ENCODE measurements at regions not wholly inside any gene's neighbourhood (a gene's known extent, or its start where the extent isn't known, plus 50 kb on each side); places are given as distances from the start of the nearest gene placed in this dataset.

DNA sequence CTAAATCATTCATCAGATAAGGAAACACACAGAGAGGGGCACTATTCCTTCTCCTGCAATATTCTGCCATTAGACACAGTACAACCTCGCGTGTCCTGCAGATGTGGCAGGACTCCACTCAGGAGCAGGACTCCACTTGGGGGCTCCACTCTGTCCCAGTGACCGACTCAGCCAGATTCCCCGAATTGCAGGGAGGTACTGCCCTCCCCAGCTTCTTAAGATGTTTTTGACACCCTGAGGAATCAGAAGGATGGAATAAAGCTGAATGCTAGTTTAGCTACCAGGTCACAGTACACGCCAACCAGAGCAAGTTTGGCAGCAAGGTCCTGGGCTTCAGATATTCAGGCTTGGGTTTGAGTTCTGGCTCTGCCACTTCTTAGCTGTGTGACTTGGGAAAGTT, 99.3 kb upstream of the USP47 start:
- Histone ChIP-seq H3K79me2 (ENCODE audit: insufficient read depth) (no peaks in the 10 kb centered on the region), H4K20me1 (ENCODE audit: insufficient read depth) (no peaks in the 10 kb centered on the region), H3K27me3 (ENCODE audit: insufficient read depth) (0 out of 2 replicates have a peak, but pooled peaks cover 5% of the 10 kb centered on the region), H3F3A (replicated peaks; ENCODE audit: insufficient read depth) (no peaks in the 10 kb centered on the region), H2AFZ (ENCODE audit: low read depth) (no peak overlapping the region), H3K4me1 (ENCODE audit: control insufficient read depth in 1 of 2, insufficient read depth in 2 of 2, low read depth in 1 of 2, low read length in 1 of 2) (peaks cover 0 to 3% of the 10 kb centered on the region in 2 experiments; a peak in 1 of 4 replicates), H3K4me3 (ENCODE audit: low read depth in 2 of 2, low read length in 1 of 2) (no peak overlapping the region), H3K9me2 (no peaks in the 10 kb centered on the region), H3K4me2 (no peak overlapping the region), H3K9ac (no peak overlapping the region), H3K27ac (ENCODE audit: low read depth in 2 of 2, low read length in 1 of 2) (no peak overlapping the region), H3K36me3 (replicated peaks in 1 of 2; ENCODE audit: control insufficient read depth in 1 of 2, insufficient read depth in 2 of 2, low read length in 1 of 2) (no peaks in the 10 kb centered on the region), H3K9me3 (no peaks in the 10 kb centered on the region)
- DNase-seq, result no peak
- 51% methylated on average over 5 of the region's 5 CpGs for WGBS (ENCODE audit: low lambda C conversion rate)
- TF ChIP-seq CHD2 (IDR thresholded peaks at IDR 0.05; ENCODE audit: low read length, partially characterized antibody), result no peak
- no peak for TF ChIP-seq ELF1 (IDR thresholded peaks at IDR 0.05)
- no peak for TF ChIP-seq SMC3 (IDR thresholded peaks at IDR 0.05; ENCODE audit: low read depth, low read length)
- TF ChIP-seq, protein P1, sequence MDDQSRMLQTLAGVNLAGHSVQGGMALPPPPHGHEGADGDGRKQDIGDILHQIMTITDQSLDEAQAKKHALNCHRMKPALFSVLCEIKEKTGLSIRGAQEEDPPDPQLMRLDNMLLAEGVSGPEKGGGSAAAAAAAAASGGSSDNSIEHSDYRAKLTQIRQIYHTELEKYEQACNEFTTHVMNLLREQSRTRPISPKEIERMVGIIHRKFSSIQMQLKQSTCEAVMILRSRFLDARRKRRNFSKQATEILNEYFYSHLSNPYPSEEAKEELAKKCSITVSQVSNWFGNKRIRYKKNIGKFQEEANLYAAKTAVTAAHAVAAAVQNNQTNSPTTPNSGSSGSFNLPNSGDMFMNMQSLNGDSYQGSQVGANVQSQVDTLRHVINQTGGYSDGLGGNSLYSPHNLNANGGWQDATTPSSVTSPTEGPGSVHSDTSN (IDR thresholded peaks at IDR 0.05), result no peak
- TF ChIP-seq TEAD4 (IDR thresholded peaks at IDR 0.05; ENCODE audit: borderline replicate concordance, insufficient read depth), result no peak
- TF ChIP-seq FOXM1 (IDR thresholded peaks at IDR 0.05; ENCODE audit: low read depth), result no peak
- TF ChIP-seq, protein P2, sequence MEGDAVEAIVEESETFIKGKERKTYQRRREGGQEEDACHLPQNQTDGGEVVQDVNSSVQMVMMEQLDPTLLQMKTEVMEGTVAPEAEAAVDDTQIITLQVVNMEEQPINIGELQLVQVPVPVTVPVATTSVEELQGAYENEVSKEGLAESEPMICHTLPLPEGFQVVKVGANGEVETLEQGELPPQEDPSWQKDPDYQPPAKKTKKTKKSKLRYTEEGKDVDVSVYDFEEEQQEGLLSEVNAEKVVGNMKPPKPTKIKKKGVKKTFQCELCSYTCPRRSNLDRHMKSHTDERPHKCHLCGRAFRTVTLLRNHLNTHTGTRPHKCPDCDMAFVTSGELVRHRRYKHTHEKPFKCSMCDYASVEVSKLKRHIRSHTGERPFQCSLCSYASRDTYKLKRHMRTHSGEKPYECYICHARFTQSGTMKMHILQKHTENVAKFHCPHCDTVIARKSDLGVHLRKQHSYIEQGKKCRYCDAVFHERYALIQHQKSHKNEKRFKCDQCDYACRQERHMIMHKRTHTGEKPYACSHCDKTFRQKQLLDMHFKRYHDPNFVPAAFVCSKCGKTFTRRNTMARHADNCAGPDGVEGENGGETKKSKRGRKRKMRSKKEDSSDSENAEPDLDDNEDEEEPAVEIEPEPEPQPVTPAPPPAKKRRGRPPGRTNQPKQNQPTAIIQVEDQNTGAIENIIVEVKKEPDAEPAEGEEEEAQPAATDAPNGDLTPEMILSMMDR (IDR thresholded peaks at IDR 0.05), result no peak
- TF ChIP-seq NFIC (IDR thresholded peaks at IDR 0.05; ENCODE audit: borderline replicate concordance), result no peak
- TF ChIP-seq RCOR1 (IDR thresholded peaks at IDR 0.05; ENCODE audit: low read length), result no peak
- CTCF ChIA-PET, result interaction anchor here (1.4 to 1.7 kb wide), 3 partner anchors 8 to 34 kb away, joined by 3 to 4 read pairs (median 4); no protein-coding TSS in a partner anchor
- POLR2A ChIA-PET, result interaction anchor here (1.1 kb wide), 1 partner anchor 9 kb away, joined by 3 read pairs; no protein-coding TSS in a partner anchor

DNA sequence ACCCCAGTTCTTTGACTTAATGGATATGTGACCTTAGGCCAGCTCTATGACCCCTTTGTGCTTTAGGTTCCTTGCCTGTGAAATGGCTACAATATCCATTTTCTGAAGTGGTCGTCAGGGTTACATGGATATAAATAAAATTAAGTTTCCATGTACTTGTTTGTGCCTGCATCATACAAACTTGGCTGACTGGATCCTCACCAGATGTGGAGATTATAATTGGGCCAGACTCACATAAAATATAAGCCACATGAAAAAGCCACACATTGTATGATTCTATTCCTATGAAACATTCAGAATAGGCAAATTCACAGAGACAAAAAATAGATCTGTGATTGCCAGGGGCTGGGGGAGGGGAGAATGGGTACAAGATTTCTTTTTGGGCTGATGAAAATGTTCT, 100.9 kb upstream of the USP47 start:
- 10% methylated on average over 1 of the region's 1 CpG for WGBS (ENCODE audit: low lambda C conversion rate)
- ChIA-PET CTCF (interaction anchor here (0.7 to 1.7 kb wide), 3 partner anchors 10 to 704 kb away, joined by 3 to 4 read pairs (median 3); no protein-coding TSS in a partner anchor), POLR2A (no interaction called here)
- 0 out of 2 replicates have a peak, but pooled peaks cover 5% of the 10 kb centered on the region for H3K27me3 ChIP-seq (ENCODE audit: insufficient read depth)
- no peak overlapping the region for H2AFZ ChIP-seq (ENCODE audit: low read depth)
- no peak overlapping the region for H3K4me2 ChIP-seq
- no peaks in the 10 kb centered on the region for H4K20me1 ChIP-seq (ENCODE audit: insufficient read depth)
- no peaks in the 10 kb centered on the region for H3K79me2 ChIP-seq (ENCODE audit: insufficient read depth)
- H3K9me2 ChIP-seq, result no peaks in the 10 kb centered on the region
- peaks cover 0 to 3% of the 10 kb centered on the region in 2 experiments; a peak in 1 of 4 replicates for H3K4me1 ChIP-seq (ENCODE audit: control insufficient read depth in 1 of 2, insufficient read depth in 2 of 2, low read depth in 1 of 2, low read length in 1 of 2)
- no peak overlapping the region for H3K4me3 ChIP-seq (ENCODE audit: low read depth in 2 of 2, low read length in 1 of 2)
- H3K9me3 ChIP-seq, result no peaks in the 10 kb centered on the region
- no peaks in the 10 kb centered on the region for H3K36me3 ChIP-seq (replicated peaks in 1 of 2; ENCODE audit: control insufficient read depth in 1 of 2, insufficient read depth in 2 of 2, low read length in 1 of 2)
- H3F3A ChIP-seq (replicated peaks; ENCODE audit: insufficient read depth), result no peaks in the 10 kb centered on the region
- H3K9ac ChIP-seq, result no peak overlapping the region
- DNase-seq, result no peak
- no peak overlapping the region for H3K27ac ChIP-seq (ENCODE audit: low read depth in 2 of 2, low read length in 1 of 2)
- TF ChIP-seq SMC3 (IDR thresholded peaks at IDR 0.05; ENCODE audit: low read depth, low read length), result no peak
- no peak for TF ChIP-seq RFX5 (IDR thresholded peaks at IDR 0.05; ENCODE audit: low read length)
- TF ChIP-seq RXRA (IDR thresholded peaks at IDR 0.05; ENCODE audit: borderline replicate concordance, low read depth), result no peak
- no peak for TF ChIP-seq GABPA (IDR thresholded peaks at IDR 0.05; ENCODE audit: low read depth)
- TF ChIP-seq, protein P3, sequence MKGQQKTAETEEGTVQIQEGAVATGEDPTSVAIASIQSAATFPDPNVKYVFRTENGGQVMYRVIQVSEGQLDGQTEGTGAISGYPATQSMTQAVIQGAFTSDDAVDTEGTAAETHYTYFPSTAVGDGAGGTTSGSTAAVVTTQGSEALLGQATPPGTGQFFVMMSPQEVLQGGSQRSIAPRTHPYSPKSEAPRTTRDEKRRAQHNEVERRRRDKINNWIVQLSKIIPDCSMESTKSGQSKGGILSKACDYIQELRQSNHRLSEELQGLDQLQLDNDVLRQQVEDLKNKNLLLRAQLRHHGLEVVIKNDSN (IDR thresholded peaks at IDR 0.05; ENCODE audit: borderline replicate concordance, low read depth), result no peak
- TF ChIP-seq, protein P4, sequence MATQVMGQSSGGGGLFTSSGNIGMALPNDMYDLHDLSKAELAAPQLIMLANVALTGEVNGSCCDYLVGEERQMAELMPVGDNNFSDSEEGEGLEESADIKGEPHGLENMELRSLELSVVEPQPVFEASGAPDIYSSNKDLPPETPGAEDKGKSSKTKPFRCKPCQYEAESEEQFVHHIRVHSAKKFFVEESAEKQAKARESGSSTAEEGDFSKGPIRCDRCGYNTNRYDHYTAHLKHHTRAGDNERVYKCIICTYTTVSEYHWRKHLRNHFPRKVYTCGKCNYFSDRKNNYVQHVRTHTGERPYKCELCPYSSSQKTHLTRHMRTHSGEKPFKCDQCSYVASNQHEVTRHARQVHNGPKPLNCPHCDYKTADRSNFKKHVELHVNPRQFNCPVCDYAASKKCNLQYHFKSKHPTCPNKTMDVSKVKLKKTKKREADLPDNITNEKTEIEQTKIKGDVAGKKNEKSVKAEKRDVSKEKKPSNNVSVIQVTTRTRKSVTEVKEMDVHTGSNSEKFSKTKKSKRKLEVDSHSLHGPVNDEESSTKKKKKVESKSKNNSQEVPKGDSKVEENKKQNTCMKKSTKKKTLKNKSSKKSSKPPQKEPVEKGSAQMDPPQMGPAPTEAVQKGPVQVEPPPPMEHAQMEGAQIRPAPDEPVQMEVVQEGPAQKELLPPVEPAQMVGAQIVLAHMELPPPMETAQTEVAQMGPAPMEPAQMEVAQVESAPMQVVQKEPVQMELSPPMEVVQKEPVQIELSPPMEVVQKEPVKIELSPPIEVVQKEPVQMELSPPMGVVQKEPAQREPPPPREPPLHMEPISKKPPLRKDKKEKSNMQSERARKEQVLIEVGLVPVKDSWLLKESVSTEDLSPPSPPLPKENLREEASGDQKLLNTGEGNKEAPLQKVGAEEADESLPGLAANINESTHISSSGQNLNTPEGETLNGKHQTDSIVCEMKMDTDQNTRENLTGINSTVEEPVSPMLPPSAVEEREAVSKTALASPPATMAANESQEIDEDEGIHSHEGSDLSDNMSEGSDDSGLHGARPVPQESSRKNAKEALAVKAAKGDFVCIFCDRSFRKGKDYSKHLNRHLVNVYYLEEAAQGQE (IDR thresholded peaks at IDR 0.05; ENCODE audit: low read depth, low read length), result no peak
- TF ChIP-seq EZH2phosphoT487 (IDR thresholded peaks at IDR 0.05; ENCODE audit: borderline replicate concordance, low read depth), result no peak
- no peak for TF ChIP-seq JUND (IDR thresholded peaks at IDR 0.05)
- TF ChIP-seq POLR2AphosphoS5 (IDR thresholded peaks at IDR 0.05; ENCODE audit: low read depth, low read length), result no peak
- TF ChIP-seq, protein P2 (IDR thresholded peaks at IDR 0.05), result no peak
- no peak for TF ChIP-seq RAD21 (IDR thresholded peaks at IDR 0.05; ENCODE audit: low read length)
- no peak for TF ChIP-seq GATA2 (CRISPR knock-in tag; IDR thresholded peaks at IDR 0.05)

Measured in SK-N-SH (cell line).